ENCODE measurements at regions not wholly inside any gene's neighbourhood (a gene's known extent, or its start where the extent isn't known, plus 50 kb on each side); places are given as distances from the start of the nearest gene placed in this dataset.

- H3K27ac Mint-ChIP-seq (ENCODE audit: unreplicated experiment): no peak overlapping the region
- no peaks in the 10 kb centered on the region for H3K4me1 ChIP-seq
- H3K27me3 ChIP-seq (replicated peaks; ENCODE audit: control insufficient read depth, insufficient read depth, low read length): no peaks in the 10 kb centered on the region
- peaks cover 24% of the 10 kb centered on the region for H3K27me3 Mint-ChIP-seq (ENCODE audit: insufficient read depth, unreplicated experiment)
- H3K4me3 ChIP-seq (ENCODE audit: low read depth, low read length): no peak overlapping the region
- no peaks in the 10 kb centered on the region for H3K4me1 Mint-ChIP-seq (ENCODE audit: low read depth, unreplicated experiment)
- no peak for DNase-seq
- H3K36me3 Mint-ChIP-seq (ENCODE audit: insufficient read depth, unreplicated experiment): no peaks in the 10 kb centered on the region
- no peaks in the 10 kb centered on the region for H3K36me3 ChIP-seq (ENCODE audit: control insufficient read depth, insufficient read depth, low read length)
- ChIA-PET POLR2A (no interaction called here), CTCF (no interaction called here)
- intact Hi-C loops (cut with micrococcal nuclease; ENCODE audit: unreplicated experiment): no loop called here
- no peaks in the 10 kb centered on the region for H3K9me3 Mint-ChIP-seq (ENCODE audit: unreplicated experiment)
- no peaks in the 10 kb centered on the region for H3K9me3 ChIP-seq
- no peak overlapping the region for H3K4me3 Mint-ChIP-seq (ENCODE audit: unreplicated experiment)
- TF ChIP-seq, protein P1, sequence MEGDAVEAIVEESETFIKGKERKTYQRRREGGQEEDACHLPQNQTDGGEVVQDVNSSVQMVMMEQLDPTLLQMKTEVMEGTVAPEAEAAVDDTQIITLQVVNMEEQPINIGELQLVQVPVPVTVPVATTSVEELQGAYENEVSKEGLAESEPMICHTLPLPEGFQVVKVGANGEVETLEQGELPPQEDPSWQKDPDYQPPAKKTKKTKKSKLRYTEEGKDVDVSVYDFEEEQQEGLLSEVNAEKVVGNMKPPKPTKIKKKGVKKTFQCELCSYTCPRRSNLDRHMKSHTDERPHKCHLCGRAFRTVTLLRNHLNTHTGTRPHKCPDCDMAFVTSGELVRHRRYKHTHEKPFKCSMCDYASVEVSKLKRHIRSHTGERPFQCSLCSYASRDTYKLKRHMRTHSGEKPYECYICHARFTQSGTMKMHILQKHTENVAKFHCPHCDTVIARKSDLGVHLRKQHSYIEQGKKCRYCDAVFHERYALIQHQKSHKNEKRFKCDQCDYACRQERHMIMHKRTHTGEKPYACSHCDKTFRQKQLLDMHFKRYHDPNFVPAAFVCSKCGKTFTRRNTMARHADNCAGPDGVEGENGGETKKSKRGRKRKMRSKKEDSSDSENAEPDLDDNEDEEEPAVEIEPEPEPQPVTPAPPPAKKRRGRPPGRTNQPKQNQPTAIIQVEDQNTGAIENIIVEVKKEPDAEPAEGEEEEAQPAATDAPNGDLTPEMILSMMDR (IDR thresholded peaks at IDR 0.05; ENCODE audit: insufficient read depth in 1 of 2, low read depth in 1 of 2, low read length in 1 of 2, severe bottlenecking in 1 of 2, unreplicated experiment in 1 of 2): no peak
- no TSS peak for BruUV-seq (replicated peaks)
These were observed 398.9 kb upstream of the PLXNA2 start for GRCh38 chr1:208643005-208643597.

DNA sequence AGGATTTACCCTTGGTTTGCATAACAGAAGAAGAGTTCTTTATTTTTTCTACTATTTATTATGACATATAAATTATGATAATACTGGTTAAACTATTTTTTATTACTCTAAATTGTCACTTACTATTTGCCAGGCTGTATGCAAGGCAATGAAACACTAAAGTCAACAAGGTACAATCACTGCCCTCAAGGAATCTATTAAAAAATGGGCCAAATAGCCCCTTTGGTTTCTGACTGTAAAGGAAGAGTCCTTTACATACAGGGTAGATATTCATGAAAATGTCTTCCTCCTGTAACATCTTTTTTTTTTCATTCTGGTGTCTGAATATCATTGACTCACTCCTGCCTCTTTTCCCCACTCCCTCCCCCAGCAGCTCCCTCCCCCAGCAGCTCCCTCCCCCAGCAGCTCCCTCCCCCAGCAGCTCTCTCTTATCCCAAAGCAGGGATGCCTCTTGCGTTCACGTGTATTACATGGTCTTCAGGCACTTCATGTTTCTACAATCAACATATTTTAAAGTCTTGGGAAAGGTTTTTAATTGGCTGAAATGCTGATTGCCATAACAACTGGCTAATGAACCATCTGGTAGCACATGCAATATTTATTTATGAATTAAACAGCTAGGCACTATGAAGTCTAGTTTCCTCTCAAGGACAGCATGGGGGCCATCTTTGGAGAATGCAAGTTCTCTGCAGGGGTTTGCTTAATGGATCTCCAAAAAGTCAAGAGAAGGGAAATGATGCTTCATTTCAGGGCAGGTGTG, 400.4 kb upstream of the PLXNA2 start:
- Histone ChIP-seq H3K4me1 (no peaks in the 10 kb centered on the region), H3K27me3 (replicated peaks; ENCODE audit: control insufficient read depth, insufficient read depth, low read length) (no peaks in the 10 kb centered on the region), H3K36me3 (ENCODE audit: control insufficient read depth, insufficient read depth, low read length) (no peaks in the 10 kb centered on the region), H3K4me3 (ENCODE audit: low read depth, low read length) (no peak overlapping the region), H3K9me3 (no peaks in the 10 kb centered on the region)
- DNase-seq: no peak
- BruUV-seq (replicated peaks): no TSS peak
- intact Hi-C loops (cut with micrococcal nuclease; ENCODE audit: unreplicated experiment): no loop called here
- ChIA-PET POLR2A (no interaction called here), CTCF (no interaction called here)
- no peaks in the 10 kb centered on the region for H3K9me3 Mint-ChIP-seq (ENCODE audit: unreplicated experiment)
- TF ChIP-seq, protein P1 (IDR thresholded peaks at IDR 0.05; ENCODE audit: insufficient read depth in 1 of 2, low read depth in 1 of 2, low read length in 1 of 2, severe bottlenecking in 1 of 2, unreplicated experiment in 1 of 2): no peak
- peaks cover 20% of the 10 kb centered on the region for H3K27me3 Mint-ChIP-seq (ENCODE audit: insufficient read depth, unreplicated experiment)
- no peak overlapping the region for H3K4me3 Mint-ChIP-seq (ENCODE audit: unreplicated experiment)
- no peak overlapping the region for H3K27ac Mint-ChIP-seq (ENCODE audit: unreplicated experiment)
- H3K4me1 Mint-ChIP-seq (ENCODE audit: low read depth, unreplicated experiment): no peaks in the 10 kb centered on the region
- H3K36me3 Mint-ChIP-seq (ENCODE audit: insufficient read depth, unreplicated experiment): no peaks in the 10 kb centered on the region

DNA sequence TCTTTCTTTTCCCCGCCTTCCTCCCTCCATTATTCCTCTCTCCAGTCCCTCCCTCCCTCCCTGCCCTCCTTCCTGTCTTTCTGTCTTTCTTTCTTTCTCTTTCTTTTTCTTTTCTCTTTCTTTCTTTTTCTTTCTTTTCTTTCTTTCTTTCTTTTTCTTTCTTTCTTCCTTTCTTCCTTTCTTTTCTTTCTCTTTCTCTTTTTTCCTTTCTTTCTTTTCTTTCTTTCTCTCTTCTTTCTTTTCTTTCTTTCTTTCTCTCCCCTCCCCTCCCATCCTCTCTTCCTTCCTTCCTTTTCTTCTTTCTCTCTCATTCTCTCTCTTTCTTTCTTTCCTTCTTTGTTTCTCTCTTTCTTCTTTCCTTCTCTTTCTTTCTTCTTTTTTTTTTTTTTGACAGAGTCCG, 402.2 kb upstream of the PLXNA2 start:
- TF ChIP-seq, protein P1 (IDR thresholded peaks at IDR 0.05; ENCODE audit: insufficient read depth in 1 of 2, low read depth in 1 of 2, low read length in 1 of 2, severe bottlenecking in 1 of 2, unreplicated experiment in 1 of 2): no peak
- ChIA-PET POLR2A (no interaction called here), CTCF (no interaction called here)
- H3K27me3 Mint-ChIP-seq (ENCODE audit: insufficient read depth, unreplicated experiment): peaks cover 18% of the 10 kb centered on the region
- Histone ChIP-seq H3K36me3 (ENCODE audit: control insufficient read depth, insufficient read depth, low read length) (no peaks in the 10 kb centered on the region), H3K27me3 (replicated peaks; ENCODE audit: control insufficient read depth, insufficient read depth, low read length) (no peaks in the 10 kb centered on the region), H3K9me3 (no peaks in the 10 kb centered on the region), H3K4me3 (ENCODE audit: low read depth, low read length) (no peak overlapping the region), H3K4me1 (no peaks in the 10 kb centered on the region)
- DNase-seq: no peak
- H3K4me3 Mint-ChIP-seq (ENCODE audit: unreplicated experiment): no peak overlapping the region
- no peaks in the 10 kb centered on the region for H3K36me3 Mint-ChIP-seq (ENCODE audit: insufficient read depth, unreplicated experiment)
- intact Hi-C loops (cut with micrococcal nuclease; ENCODE audit: unreplicated experiment): no loop called here
- BruUV-seq (replicated peaks): no TSS peak
- no peaks in the 10 kb centered on the region for H3K4me1 Mint-ChIP-seq (ENCODE audit: low read depth, unreplicated experiment)
- no peak overlapping the region for H3K27ac Mint-ChIP-seq (ENCODE audit: unreplicated experiment)
- H3K9me3 Mint-ChIP-seq (ENCODE audit: unreplicated experiment): no peaks in the 10 kb centered on the region

Measured in Caco-2 (cell line).